PC-9 (cell line): ENCODE measurements at regions not wholly inside any gene's neighbourhood (a gene's known extent, or its start where the extent isn't known, plus 50 kb on each side); places are given as distances from the start of the nearest gene placed in this dataset.

Source experiments
- BruUV-seq: library from RNA; stranded (reverse); fragments of 400-500 nt; replicated peaks from 2 replicates; lab custom pipeline; 2021; lab: Mats Ljungman, UMichigan
- CTCF ChIA-PET: fragments of 300-600 bp; sonication (Branson Sonifier 250); formaldehyde crosslinking; loops from one replicate; lab custom pipeline; 2022; ENCODE audit warnings: antibody characterized with exemption; lab: Charles Lee
- POLR2A ChIA-PET: fragments of 300-600 bp; sonication (Branson Sonifier 250); formaldehyde crosslinking; loops from one replicate; lab custom pipeline; 2022; ENCODE audit warnings: antibody characterized with exemption; ENCODE audit not compliant: unreplicated experiment; lab: Charles Lee
- DNase-seq, 2 experiments: peaks; one replicate each; pipeline versions ENCODE4 v3.0.0 to v3.0.0-alpha.2; 2015 to 2022; ENCODE audit warnings: mixed read lengths in 1 of 2
- H2AFZ ChIP-seq: fragments of 200-600 bp; sonication (generic); 2 replicates; pipeline ENCODE4 v1.8.1; 2017; ENCODE audit warnings: antibody characterized with exemption
- H3F3A ChIP-seq: fragments of 200-600 bp; sonication (generic); 2 replicates; pipeline ENCODE4 v1.8.1; 2017; ENCODE audit warnings: antibody characterized with exemption, mild to moderate bottlenecking, low read depth; ENCODE audit not compliant: insufficient read depth
- H3K27ac ChIP-seq: fragments of 200-600 bp; sonication (generic); 2 replicates; pipeline ENCODE4 v1.6.1; 2016; ENCODE audit warnings: mixed run types
- H3K27me3 ChIP-seq: fragments of 200-600 bp; sonication (generic); 2 replicates; pipeline ENCODE4 v1.6.1; 2016; ENCODE audit warnings: low read depth, mixed run types; ENCODE audit not compliant: insufficient read depth
- H3K36me3 ChIP-seq: fragments of 200-600 bp; sonication (generic); 2 replicates; pipeline ENCODE4 v1.6.1; 2016; ENCODE audit warnings: low read depth, mixed run types
- H3K4me1 ChIP-seq: fragments of 200-600 bp; sonication (generic); replicated peaks from 2 replicates; pipeline ENCODE4 v1.6.1; 2016; ENCODE audit warnings: mixed run types; ENCODE audit not compliant: insufficient read depth
- H3K4me2 ChIP-seq: fragments of 200-600 bp; sonication (generic); 2 replicates; pipeline ENCODE4 v1.6.1; 2017; ENCODE audit warnings: mixed run types
- H3K4me3 ChIP-seq: fragments of 200-600 bp; sonication (generic); 2 replicates; pipeline ENCODE4 v1.6.1; 2016; ENCODE audit warnings: mixed run types
- H3K79me2 ChIP-seq: fragments of 200-600 bp; sonication (generic); 2 replicates; pipeline ENCODE4 v1.6.1; 2017; ENCODE audit warnings: low read depth, mixed run types
- H3K9me2 ChIP-seq: fragments of 200-600 bp; sonication (generic); 2 replicates; pipeline ENCODE4 v1.8.1; 2017; ENCODE audit warnings: mild to moderate bottlenecking; ENCODE audit not compliant: insufficient read depth
- H3K9me3 ChIP-seq: fragments of 200-600 bp; sonication (generic); 2 replicates; pipeline ENCODE4 v1.8.1; 2016; ENCODE audit warnings: low read depth; ENCODE audit not compliant: insufficient read depth
- H4K20me1 ChIP-seq: fragments of 200-600 bp; sonication (generic); 2 replicates; pipeline ENCODE4 v1.8.1; 2017; ENCODE audit not compliant: insufficient read depth
- EZH2 ChIP-seq: fragments of 200-600 bp; sonication (generic); IDR thresholded peaks from 2 replicates; pipeline ENCODE4 v1.8.0; 2017; ENCODE audit warnings: antibody characterized with exemption, low read depth
- intact Hi-C: fragments of 100-400 bp; cut with micrococcal nuclease; formaldehyde crosslinking; loops from one replicate; pipeline ENCODE4 v1.10.0; 2022; ENCODE audit not compliant: unreplicated experiment
- TF ChIP-seq, protein P1 (sequence below): fragments of 200-600 bp; sonication (generic); conservative IDR thresholded peaks from 2 replicates; pipeline ENCODE4 v1.6.1; 2017; ENCODE audit warnings: mixed run types, antibody characterized with exemption, mild to moderate bottlenecking, moderate library complexity

DNA sequence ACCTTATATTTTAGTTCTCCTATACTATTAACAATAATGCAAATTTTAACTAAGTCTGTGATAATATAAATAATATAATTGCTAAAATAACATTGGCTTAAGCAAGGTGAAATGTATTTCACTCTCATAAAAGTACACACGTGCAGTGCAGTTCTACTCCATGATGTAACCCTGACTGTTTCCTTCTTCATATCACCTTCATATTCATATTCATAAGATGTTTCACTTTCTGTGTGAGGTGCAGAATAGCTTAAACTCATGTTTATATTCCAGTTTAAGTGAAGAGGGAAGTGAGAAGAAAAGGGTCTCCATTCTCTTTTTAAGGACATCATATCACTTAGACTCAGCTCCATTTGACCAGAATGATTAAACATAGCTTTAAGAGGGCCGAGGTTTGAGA is 1810.0 kb upstream of the PCDH10 start:
- Histone ChIP-seq H3K36me3 (no peaks in the 10 kb centered on the region), H4K20me1 (no peaks in the 10 kb centered on the region), H3K4me3 (no peak overlapping the region), H3K4me2 (no peak overlapping the region), H3K9me2 (no peaks in the 10 kb centered on the region), H3K27ac (no peak overlapping the region), H3K9me3 (no peaks in the 10 kb centered on the region), H3K27me3 (no peaks in the 10 kb centered on the region), H2AFZ (no peak overlapping the region), H3K79me2 (no peaks in the 10 kb centered on the region), H3F3A (no peaks in the 10 kb centered on the region), H3K4me1 (no peaks in the 10 kb centered on the region)
- ChIA-PET CTCF (no interaction called here), POLR2A (no interaction called here)
- DNase-seq = no peak
- TF ChIP-seq, protein P1, sequence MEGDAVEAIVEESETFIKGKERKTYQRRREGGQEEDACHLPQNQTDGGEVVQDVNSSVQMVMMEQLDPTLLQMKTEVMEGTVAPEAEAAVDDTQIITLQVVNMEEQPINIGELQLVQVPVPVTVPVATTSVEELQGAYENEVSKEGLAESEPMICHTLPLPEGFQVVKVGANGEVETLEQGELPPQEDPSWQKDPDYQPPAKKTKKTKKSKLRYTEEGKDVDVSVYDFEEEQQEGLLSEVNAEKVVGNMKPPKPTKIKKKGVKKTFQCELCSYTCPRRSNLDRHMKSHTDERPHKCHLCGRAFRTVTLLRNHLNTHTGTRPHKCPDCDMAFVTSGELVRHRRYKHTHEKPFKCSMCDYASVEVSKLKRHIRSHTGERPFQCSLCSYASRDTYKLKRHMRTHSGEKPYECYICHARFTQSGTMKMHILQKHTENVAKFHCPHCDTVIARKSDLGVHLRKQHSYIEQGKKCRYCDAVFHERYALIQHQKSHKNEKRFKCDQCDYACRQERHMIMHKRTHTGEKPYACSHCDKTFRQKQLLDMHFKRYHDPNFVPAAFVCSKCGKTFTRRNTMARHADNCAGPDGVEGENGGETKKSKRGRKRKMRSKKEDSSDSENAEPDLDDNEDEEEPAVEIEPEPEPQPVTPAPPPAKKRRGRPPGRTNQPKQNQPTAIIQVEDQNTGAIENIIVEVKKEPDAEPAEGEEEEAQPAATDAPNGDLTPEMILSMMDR = no peak
- TF ChIP-seq EZH2 = no peak
- no TSS peak for BruUV-seq
- intact Hi-C loops = no loop called here

DNA sequence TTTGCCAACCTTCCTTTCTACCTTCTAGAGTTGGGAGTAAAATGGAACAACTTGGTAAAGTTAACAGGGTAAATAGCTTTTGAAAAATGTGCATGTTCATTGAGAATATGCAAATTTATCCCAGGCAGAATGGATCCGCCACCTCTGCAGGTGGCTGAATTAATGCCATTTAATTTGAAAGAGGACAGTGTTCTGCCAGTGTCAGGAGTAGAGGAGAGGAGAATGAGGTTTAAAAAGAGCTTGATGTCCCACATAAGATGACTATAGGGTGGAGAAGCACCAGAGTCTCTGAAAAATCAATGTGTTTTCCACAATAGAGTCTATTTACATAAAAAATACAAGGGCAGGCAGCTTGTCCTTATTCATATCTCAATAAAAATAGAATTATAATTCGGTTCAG is 1804.3 kb upstream of the PCDH10 start:
- Histone ChIP-seq H2AFZ (no peak overlapping the region), H3K4me3 (no peak overlapping the region), H4K20me1 (no peaks in the 10 kb centered on the region), H3K4me1 (no peaks in the 10 kb centered on the region), H3K9me2 (no peaks in the 10 kb centered on the region), H3K27me3 (no peaks in the 10 kb centered on the region), H3K36me3 (no peaks in the 10 kb centered on the region), H3K9me3 (no peaks in the 10 kb centered on the region), H3K4me2 (no peak overlapping the region), H3K79me2 (no peaks in the 10 kb centered on the region), H3F3A (no peaks in the 10 kb centered on the region), H3K27ac (no peak overlapping the region)
- ChIA-PET CTCF (no interaction called here), POLR2A (no interaction called here)
- intact Hi-C loops = no loop called here
- BruUV-seq = no TSS peak
- no peak for DNase-seq
- no peak for TF ChIP-seq EZH2
- TF ChIP-seq, protein P1 = no peak

DNA sequence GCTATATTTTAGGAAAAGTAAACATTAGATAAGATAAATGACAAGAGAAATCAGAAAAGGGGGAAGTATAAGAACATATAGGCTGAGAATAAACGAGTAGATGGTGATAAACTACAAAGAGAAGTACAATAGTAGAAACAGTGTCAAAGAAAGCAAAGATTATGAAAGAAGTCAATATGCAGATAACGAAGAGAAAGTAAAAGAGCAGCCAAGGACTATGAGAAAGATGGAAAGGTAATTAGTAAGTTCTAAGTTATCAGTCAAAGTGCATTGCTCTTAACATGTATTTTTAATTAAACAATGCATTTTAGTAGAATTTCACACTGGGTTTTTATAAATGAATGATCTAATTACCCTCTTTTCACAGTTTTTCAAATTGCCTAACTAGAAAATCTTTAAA is 1801.3 kb upstream of the PCDH10 start:
- H3K27me3 ChIP-seq = no peaks in the 10 kb centered on the region
- H2AFZ ChIP-seq = no peak overlapping the region
- TF ChIP-seq, protein P1 = no peak
- no peak for TF ChIP-seq EZH2
- no peaks in the 10 kb centered on the region for H3K36me3 ChIP-seq
- no peak overlapping the region for H3K4me3 ChIP-seq
- H3K4me2 ChIP-seq = no peak overlapping the region
- no peaks in the 10 kb centered on the region for H3K79me2 ChIP-seq
- H4K20me1 ChIP-seq = no peaks in the 10 kb centered on the region
- intact Hi-C loops = no loop called here
- CTCF ChIA-PET = no interaction called here
- no peaks in the 10 kb centered on the region for H3K9me3 ChIP-seq
- no peak for DNase-seq
- H3K4me1 ChIP-seq = no peaks in the 10 kb centered on the region
- H3K27ac ChIP-seq = no peak overlapping the region
- no peaks in the 10 kb centered on the region for H3F3A ChIP-seq
- POLR2A ChIA-PET = no interaction called here
- BruUV-seq = no TSS peak
- H3K9me2 ChIP-seq = no peaks in the 10 kb centered on the region
